ENCODE measurements at regions not wholly inside any gene's neighbourhood (a gene's known extent, or its start where the extent isn't known, plus 50 kb on each side); places are given as distances from the start of the nearest gene placed in this dataset.

DNA sequence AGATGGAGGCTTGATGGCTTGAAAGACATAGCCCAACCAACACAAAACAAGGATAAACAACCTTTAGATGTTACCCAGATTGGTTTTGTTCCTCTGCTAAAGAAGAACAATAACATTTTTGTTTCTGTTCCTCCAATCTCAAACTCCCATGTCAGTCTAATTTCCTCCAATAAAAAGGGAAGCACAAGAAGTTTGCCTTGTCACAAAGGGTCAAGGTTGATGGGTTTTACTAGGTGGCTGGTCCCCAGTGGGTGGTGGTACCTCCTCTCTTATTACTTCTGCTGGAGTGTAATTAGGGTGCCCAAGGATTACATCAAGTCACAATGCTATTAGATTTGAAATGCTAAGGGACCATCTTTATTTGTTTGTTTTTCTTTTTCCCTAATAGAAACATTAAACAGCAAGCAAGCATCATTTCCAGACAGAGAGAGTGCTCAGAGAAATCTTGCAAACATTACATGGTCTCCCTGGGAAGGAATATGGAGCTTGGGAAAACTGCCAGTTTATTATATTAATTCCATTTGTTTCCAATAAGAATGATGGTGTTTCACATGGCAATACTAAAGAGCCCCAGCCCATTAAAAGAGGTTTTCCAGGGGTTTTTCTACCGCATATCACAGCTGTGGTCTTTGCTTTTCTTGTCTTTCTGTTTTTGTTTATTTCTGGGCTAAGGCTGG is 78.3 kb upstream of the AOAH start:
- Histone ChIP-seq H2BK120ac (ENCODE audit: insufficient read depth, low read length, poor library complexity) (no peak overlapping the region), H2AK5ac (ENCODE audit: low read length) (no peak overlapping the region), H3K27me3 (ENCODE audit: insufficient read depth, low read length) (no peaks in the 10 kb centered on the region), H3K14ac (ENCODE audit: low read length) (no peak overlapping the region), H3K79me1 (ENCODE audit: low read length) (no peaks in the 10 kb centered on the region), H3K4me3 (ENCODE audit: low read depth, low read length) (no peak overlapping the region), H3K23ac (ENCODE audit: low read length) (no peak overlapping the region), H4K8ac (ENCODE audit: low read depth, low read length) (no peak overlapping the region), H3K4me1 (ENCODE audit: control insufficient read depth in 1 of 2, insufficient read depth in 2 of 2, low read length in 2 of 2) (no peaks in the 10 kb centered on the region), H4K91ac (ENCODE audit: low read depth, low read length) (no peak overlapping the region), H3K79me2 (ENCODE audit: control insufficient read depth, insufficient read depth, low read length, poor library complexity) (no peaks in the 10 kb centered on the region), H3K18ac (ENCODE audit: low read length) (no peak overlapping the region), H2BK5ac (ENCODE audit: low read depth, low read length, poor library complexity) (no peak overlapping the region), H2AFZ (ENCODE audit: insufficient read depth, low read length, poor library complexity) (no peak overlapping the region), H3K4ac (ENCODE audit: low read depth, low read length) (no peak overlapping the region), H3K4me2 (ENCODE audit: low read length) (no peak overlapping the region), H2BK12ac (ENCODE audit: low read length) (no peak overlapping the region), H3K9me3 (ENCODE audit: insufficient read depth, low read depth, low read length) (peaks cover 2% of the 10 kb centered on the region), H3K36me3 (ENCODE audit: control insufficient read depth in 1 of 2, insufficient read depth in 2 of 2, low read length in 2 of 2) (no peaks in the 10 kb centered on the region), H3K27ac (ENCODE audit: low read depth, low read length) (no peak overlapping the region), H3K9ac (ENCODE audit: low read length) (no peak overlapping the region), H4K12ac (ENCODE audit: low read depth, low read length) (no peak overlapping the region)
- WGBS (ENCODE audit: extremely low coverage, insufficient coverage, insufficient read length): no CpG with 5 or more reads among the region's 1 CpG
- DNase-seq: no peak

DNA sequence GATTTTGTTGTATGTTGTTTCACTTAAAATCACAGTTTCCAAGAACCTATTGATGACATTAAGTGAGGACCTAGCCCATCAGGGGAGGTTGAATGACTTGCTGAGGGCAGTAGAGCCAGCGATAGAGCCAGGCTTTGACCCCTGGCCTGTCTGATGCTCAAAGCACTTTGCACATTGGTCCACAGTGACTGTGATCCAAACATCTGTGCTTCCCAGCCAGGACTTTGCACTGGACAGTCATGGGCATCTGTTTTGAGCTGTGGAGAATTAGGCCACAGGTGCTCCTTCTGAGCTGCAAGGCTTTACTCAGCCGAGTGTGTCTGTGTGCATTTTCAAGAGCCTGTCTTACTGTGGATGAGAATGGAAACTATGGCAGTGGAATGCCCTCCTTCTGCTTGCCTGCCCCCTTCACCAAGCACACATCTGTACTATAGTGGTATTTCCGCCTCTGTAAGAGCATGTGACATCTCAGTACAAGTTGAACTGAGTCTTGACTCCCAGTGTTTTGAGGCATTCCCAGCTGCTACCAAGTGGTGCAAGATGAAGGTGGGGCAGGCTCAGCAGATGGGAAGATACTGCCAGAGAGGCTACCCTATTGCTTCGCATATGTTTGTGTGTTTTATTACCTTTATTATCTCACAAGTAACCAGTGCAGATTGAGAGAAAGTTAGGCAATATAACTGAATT is 72.7 kb upstream of the AOAH start:
- no peaks in the 10 kb centered on the region for H3K27me3 ChIP-seq (ENCODE audit: insufficient read depth, low read length)

DNA sequence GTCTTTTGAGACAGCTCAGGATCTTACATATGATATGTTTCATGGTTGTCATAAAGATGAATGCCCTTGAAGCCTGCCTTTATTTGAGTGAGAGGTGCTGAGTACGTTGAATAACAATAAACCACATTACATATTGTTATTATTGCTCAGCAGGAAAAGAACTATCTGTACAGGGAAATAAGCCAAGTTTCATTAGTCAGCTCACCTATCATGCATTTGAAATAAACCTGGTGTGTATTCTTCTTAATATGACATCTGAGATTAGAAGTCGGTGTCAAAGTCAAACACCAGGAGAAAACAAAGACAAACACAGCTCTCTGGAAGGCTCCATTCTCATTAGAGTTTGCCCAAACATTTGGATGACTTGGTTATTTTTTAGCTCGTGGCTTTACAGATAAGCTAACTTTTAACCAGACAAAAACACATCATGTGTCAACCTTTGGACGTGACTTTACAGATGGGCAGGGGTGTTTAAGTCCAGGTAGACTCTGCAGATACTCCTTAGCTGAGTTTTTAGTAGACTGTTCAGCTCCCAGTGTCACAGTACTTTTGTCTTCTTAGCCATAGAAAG is 71.2 kb upstream of the AOAH start:
- Histone ChIP-seq H3K79me1 (ENCODE audit: low read length) (no peaks in the 10 kb centered on the region), H3K4me1 (ENCODE audit: control insufficient read depth in 1 of 2, insufficient read depth in 2 of 2, low read length in 2 of 2) (no peaks in the 10 kb centered on the region), H3K4ac (ENCODE audit: low read depth, low read length) (no peak overlapping the region), H2BK5ac (ENCODE audit: low read depth, low read length, poor library complexity) (no peak overlapping the region), H3K4me3 (ENCODE audit: low read depth, low read length) (no peak overlapping the region), H3K27me3 (ENCODE audit: insufficient read depth, low read length) (no peaks in the 10 kb centered on the region), H3K4me2 (ENCODE audit: low read length) (no peak overlapping the region), H3K79me2 (ENCODE audit: control insufficient read depth, insufficient read depth, low read length, poor library complexity) (no peaks in the 10 kb centered on the region), H3K18ac (ENCODE audit: low read length) (no peak overlapping the region), H4K91ac (ENCODE audit: low read depth, low read length) (no peak overlapping the region), H2BK12ac (ENCODE audit: low read length) (no peak overlapping the region), H3K9me3 (ENCODE audit: insufficient read depth, low read depth, low read length) (peaks cover 3% of the 10 kb centered on the region), H3K9ac (ENCODE audit: low read length) (no peak overlapping the region), H2BK120ac (ENCODE audit: insufficient read depth, low read length, poor library complexity) (no peak overlapping the region), H2AFZ (ENCODE audit: insufficient read depth, low read length, poor library complexity) (no peak overlapping the region), H3K27ac (ENCODE audit: low read depth, low read length) (no peak overlapping the region), H4K12ac (ENCODE audit: low read depth, low read length) (no peak overlapping the region), H3K23ac (ENCODE audit: low read length) (no peak overlapping the region), H2AK5ac (ENCODE audit: low read length) (no peak overlapping the region), H3K36me3 (ENCODE audit: control insufficient read depth in 1 of 2, insufficient read depth in 2 of 2, low read length in 2 of 2) (no peaks in the 10 kb centered on the region), H4K8ac (ENCODE audit: low read depth, low read length) (no peak overlapping the region), H3K14ac (ENCODE audit: low read length) (no peak overlapping the region)
- WGBS (ENCODE audit: extremely low coverage, insufficient coverage, insufficient read length): no CpG with 5 or more reads among the region's 4 CpGs
- DNase-seq: no peak

More for the DNA sequence above, 72.7 kb upstream of the AOAH start:
- no peak for DNase-seq
- H2BK12ac ChIP-seq (ENCODE audit: low read length): no peak overlapping the region
- no peak overlapping the region for H4K8ac ChIP-seq (ENCODE audit: low read depth, low read length)
- H2BK5ac ChIP-seq (ENCODE audit: low read depth, low read length, poor library complexity): no peak overlapping the region
- H3K36me3 ChIP-seq (ENCODE audit: control insufficient read depth in 1 of 2, insufficient read depth in 2 of 2, low read length in 2 of 2): no peaks in the 10 kb centered on the region
- no peak overlapping the region for H3K27ac ChIP-seq (ENCODE audit: low read depth, low read length)
- no peak overlapping the region for H4K91ac ChIP-seq (ENCODE audit: low read depth, low read length)
- H3K23ac ChIP-seq (ENCODE audit: low read length): no peak overlapping the region
- no peak overlapping the region for H4K12ac ChIP-seq (ENCODE audit: low read depth, low read length)
- H2AK5ac ChIP-seq (ENCODE audit: low read length): no peak overlapping the region
- H2AFZ ChIP-seq (ENCODE audit: insufficient read depth, low read length, poor library complexity): no peak overlapping the region
- H2BK120ac ChIP-seq (ENCODE audit: insufficient read depth, low read length, poor library complexity): no peak overlapping the region
- peak overlapping the region; percentile 12 for H3K9ac ChIP-seq (ENCODE audit: low read length)
- H3K4me2 ChIP-seq (ENCODE audit: low read length): no peak overlapping the region
- H3K4me3 ChIP-seq (ENCODE audit: low read depth, low read length): no peak overlapping the region
- H3K79me2 ChIP-seq (ENCODE audit: control insufficient read depth, insufficient read depth, low read length, poor library complexity): no peaks in the 10 kb centered on the region
- no peak overlapping the region for H3K14ac ChIP-seq (ENCODE audit: low read length)
- WGBS (ENCODE audit: extremely low coverage, insufficient coverage, insufficient read length): no CpG with 5 or more reads among the region's 4 CpGs
- H3K18ac ChIP-seq (ENCODE audit: low read length): no peak overlapping the region
- no peaks in the 10 kb centered on the region for H3K4me1 ChIP-seq (ENCODE audit: control insufficient read depth in 1 of 2, insufficient read depth in 2 of 2, low read length in 2 of 2)
- H3K9me3 ChIP-seq (ENCODE audit: insufficient read depth, low read depth, low read length): peaks cover 3% of the 10 kb centered on the region
- H3K79me1 ChIP-seq (ENCODE audit: low read length): no peaks in the 10 kb centered on the region
- no peak overlapping the region for H3K4ac ChIP-seq (ENCODE audit: low read depth, low read length)

DNA sequence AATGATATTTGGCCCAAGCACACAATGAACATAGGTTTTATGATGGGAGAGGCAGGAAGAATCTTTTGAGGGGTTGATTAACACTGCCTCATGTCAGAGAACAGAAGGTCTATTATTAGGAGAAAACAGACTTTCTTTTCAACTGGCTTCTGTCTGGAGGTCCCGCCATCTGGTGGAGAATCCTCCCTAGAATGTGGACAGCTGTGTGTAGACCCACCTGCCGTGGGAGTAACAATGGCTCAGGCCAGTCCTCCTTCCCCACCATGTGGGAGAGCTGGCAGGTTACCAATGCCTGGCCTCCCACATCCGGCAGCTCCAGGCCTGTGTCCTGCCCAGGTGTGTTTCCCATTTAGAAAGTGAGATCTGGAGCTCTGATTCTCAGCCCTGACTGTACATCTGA is 70.4 kb upstream of the AOAH start:
- H3K27ac ChIP-seq (ENCODE audit: low read depth, low read length): no peak overlapping the region
- H2BK5ac ChIP-seq (ENCODE audit: low read depth, low read length, poor library complexity): no peak overlapping the region
- H2BK12ac ChIP-seq (ENCODE audit: low read length): no peak overlapping the region
- no peak overlapping the region for H2BK120ac ChIP-seq (ENCODE audit: insufficient read depth, low read length, poor library complexity)
- H3K79me1 ChIP-seq (ENCODE audit: low read length): no peaks in the 10 kb centered on the region
- H4K8ac ChIP-seq (ENCODE audit: low read depth, low read length): no peak overlapping the region
- no CpG with 5 or more reads among the region's 3 CpGs for WGBS (ENCODE audit: extremely low coverage, insufficient coverage, insufficient read length)
- no peak overlapping the region for H3K9ac ChIP-seq (ENCODE audit: low read length)
- H3K4ac ChIP-seq (ENCODE audit: low read depth, low read length): no peak overlapping the region
- no peak overlapping the region for H3K14ac ChIP-seq (ENCODE audit: low read length)
- H3K18ac ChIP-seq (ENCODE audit: low read length): no peak overlapping the region
- H3K27me3 ChIP-seq (ENCODE audit: insufficient read depth, low read length): no peaks in the 10 kb centered on the region
- H3K36me3 ChIP-seq (ENCODE audit: control insufficient read depth in 1 of 2, insufficient read depth in 2 of 2, low read length in 2 of 2): no peaks in the 10 kb centered on the region
- H3K4me2 ChIP-seq (ENCODE audit: low read length): no peak overlapping the region
- DNase-seq: no peak
- no peak overlapping the region for H3K23ac ChIP-seq (ENCODE audit: low read length)
- peaks cover 3% of the 10 kb centered on the region for H3K9me3 ChIP-seq (ENCODE audit: insufficient read depth, low read depth, low read length)
- H2AFZ ChIP-seq (ENCODE audit: insufficient read depth, low read length, poor library complexity): no peak overlapping the region
- no peak overlapping the region for H4K91ac ChIP-seq (ENCODE audit: low read depth, low read length)
- H3K4me1 ChIP-seq (ENCODE audit: control insufficient read depth in 1 of 2, insufficient read depth in 2 of 2, low read length in 2 of 2): no peaks in the 10 kb centered on the region
- no peak overlapping the region for H4K12ac ChIP-seq (ENCODE audit: low read depth, low read length)
- H3K4me3 ChIP-seq (ENCODE audit: low read depth, low read length): no peak overlapping the region
- no peaks in the 10 kb centered on the region for H3K79me2 ChIP-seq (ENCODE audit: control insufficient read depth, insufficient read depth, low read length, poor library complexity)
- no peak overlapping the region for H2AK5ac ChIP-seq (ENCODE audit: low read length)
